Lung (tissue), 11 donors: ENCODE measurements at regions not wholly inside any gene's neighbourhood (a gene's known extent, or its start where the extent isn't known, plus 50 kb on each side); places are given as distances from the start of the nearest gene placed in this dataset.

ENCODE experiments used
- ATAC-seq: fragments of 200-7000 bp; cut with Tn5 transposase; one replicate; pipeline ENCODE4 v1.9.1; 2020; ENCODE audit warnings: moderate number of reproducible peaks; ENCODE audit not compliant: insufficient read depth, low FRiP score
- DNase-seq, 3 donors: peaks; one replicate each; pipeline ENCODE4 v3.0.0-alpha.2; 2013 to 2017
- H3K27ac ChIP-seq, 2 donors: one replicate each; pipeline ENCODE4 v1.5.1; 2013; ENCODE audit warnings: mild to moderate bottlenecking in 2 of 2, moderate library complexity in 2 of 2, control low read depth in 1 of 2, inconsistent platforms in 1 of 2, low read depth in 1 of 2, low read length in 1 of 2
- H3K27me3 ChIP-seq, 3 donors: one replicate each; pipeline ENCODE4 v1.5.1; 2013; ENCODE audit warnings: low read length in 2 of 3; ENCODE audit not compliant: control insufficient read depth in 3 of 3, insufficient read depth in 3 of 3
- H3K36me3 ChIP-seq, 4 donors: one replicate each; pipeline ENCODE4 v1.5.1; 2013; ENCODE audit warnings: low read length in 4 of 4, mild to moderate bottlenecking in 1 of 4, moderate library complexity in 1 of 4; ENCODE audit not compliant: control insufficient read depth in 4 of 4, insufficient read depth in 4 of 4
- H3K4me1 ChIP-seq, 5 donors: one replicate each; pipeline ENCODE4 v1.5.1; 2013; ENCODE audit warnings: low read length in 5 of 5, mild to moderate bottlenecking in 2 of 5, moderate library complexity in 1 of 5; ENCODE audit not compliant: control insufficient read depth in 5 of 5, insufficient read depth in 5 of 5
- H3K4me3 ChIP-seq: one replicate; pipeline ENCODE4 v1.5.1; 2013; ENCODE audit warnings: mild to moderate bottlenecking, control low read depth, moderate library complexity
- H3K9ac ChIP-seq, 2 donors: one replicate each; pipeline ENCODE4 v1.5.1; 2013; ENCODE audit warnings: low read length in 2 of 2, control low read depth in 1 of 2; ENCODE audit not compliant: insufficient read depth in 1 of 2
- H3K9me3 ChIP-seq, 4 donors: one replicate each; pipeline ENCODE4 v1.5.1; 2013; ENCODE audit warnings: low read length in 3 of 4, mild to moderate bottlenecking in 1 of 4, moderate library complexity in 1 of 4; ENCODE audit not compliant: control insufficient read depth in 4 of 4, insufficient read depth in 3 of 4
- WGBS, 2 donors: extraction: QIAGEN DNeasy Blood & Tissue Kit; methylation state at CpG; one replicate each; pipeline ENCODE4 v1.1.7; 2013; 5-methylcytosine and 5-hydroxymethylcytosine counted together
- TF ChIP-seq, protein P1 (sequence below): IDR thresholded peaks from 2 replicates; pipeline ENCODE4 v1.5.1; 2012; ENCODE audit warnings: mild to moderate bottlenecking; ENCODE audit errors: control extremely low read depth, extremely low read depth
- donor health status: control.
- donor health status: control.
- donor health status: Bipolar disorder and iron deficiency.
- donor health status: healthy.
- donor health status: DM: yes; HTN: yes; CAD: no.

- Histone ChIP-seq H3K36me3 (no peaks in the 10 kb centered on the region), H3K9ac (no peak overlapping the region), H3K4me3 (no peak overlapping the region), H3K27ac (no peak overlapping the region), H3K9me3 (no peaks in the 10 kb centered on the region), H3K27me3 (no peaks in the 10 kb centered on the region), H3K4me1 (no peaks in the 10 kb centered on the region)
- DNase-seq (no peak), ATAC-seq (no peak)
- whole genome bisulfite sequencing, 2 donors, result 91 to 92% methylated on average over 3 of the region's 3 CpGs
- TF ChIP-seq, protein P1, sequence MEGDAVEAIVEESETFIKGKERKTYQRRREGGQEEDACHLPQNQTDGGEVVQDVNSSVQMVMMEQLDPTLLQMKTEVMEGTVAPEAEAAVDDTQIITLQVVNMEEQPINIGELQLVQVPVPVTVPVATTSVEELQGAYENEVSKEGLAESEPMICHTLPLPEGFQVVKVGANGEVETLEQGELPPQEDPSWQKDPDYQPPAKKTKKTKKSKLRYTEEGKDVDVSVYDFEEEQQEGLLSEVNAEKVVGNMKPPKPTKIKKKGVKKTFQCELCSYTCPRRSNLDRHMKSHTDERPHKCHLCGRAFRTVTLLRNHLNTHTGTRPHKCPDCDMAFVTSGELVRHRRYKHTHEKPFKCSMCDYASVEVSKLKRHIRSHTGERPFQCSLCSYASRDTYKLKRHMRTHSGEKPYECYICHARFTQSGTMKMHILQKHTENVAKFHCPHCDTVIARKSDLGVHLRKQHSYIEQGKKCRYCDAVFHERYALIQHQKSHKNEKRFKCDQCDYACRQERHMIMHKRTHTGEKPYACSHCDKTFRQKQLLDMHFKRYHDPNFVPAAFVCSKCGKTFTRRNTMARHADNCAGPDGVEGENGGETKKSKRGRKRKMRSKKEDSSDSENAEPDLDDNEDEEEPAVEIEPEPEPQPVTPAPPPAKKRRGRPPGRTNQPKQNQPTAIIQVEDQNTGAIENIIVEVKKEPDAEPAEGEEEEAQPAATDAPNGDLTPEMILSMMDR, result no peak
Observed at GRCh38 chr9:115226152-115226551, 108.2 kb upstream of the TNC start.

GRCh38 chr9:115229496-115229895 lies 111.5 kb upstream of the TNC start:
- H3K36me3 ChIP-seq, result no peaks in the 10 kb centered on the region
- H3K4me3 ChIP-seq, result no peak overlapping the region
- no peak overlapping the region for H3K27ac ChIP-seq
- no peaks in the 10 kb centered on the region for H3K4me1 ChIP-seq
- H3K9me3 ChIP-seq, result no peaks in the 10 kb centered on the region
- TF ChIP-seq, protein P1, result no peak
- no peak overlapping the region for H3K9ac ChIP-seq
- WGBS, 2 donors, result 80 to 86% methylated on average over 2 of the region's 2 CpGs
- no peak for DNase-seq
- no peak for ATAC-seq
- H3K27me3 ChIP-seq, result no peaks in the 10 kb centered on the region

- Histone ChIP-seq H3K4me3 (no peak overlapping the region), H3K4me1 (no peaks in the 10 kb centered on the region), H3K9ac (no peak overlapping the region), H3K27me3 (no peaks in the 10 kb centered on the region), H3K9me3 (no peaks in the 10 kb centered on the region), H3K27ac (no peak overlapping the region), H3K36me3 (no peaks in the 10 kb centered on the region)
- ATAC-seq, result no peak
- TF ChIP-seq, protein P1, result no peak
- DNase-seq, result no peak
- 87 to 90% methylated on average over 3 of the region's 3 CpGs for WGBS, 2 donors
Observed at GRCh38 chr9:115230924-115231515, 113.1 kb upstream of the TNC start.

GRCh38 chr9:115232181-115232774 lies 114.3 kb upstream of the TNC start:
- no peak for ATAC-seq
- H3K4me3 ChIP-seq, result no peak overlapping the region
- H3K9ac ChIP-seq, result no peak overlapping the region
- TF ChIP-seq, protein P1, result no peak
- DNase-seq, result no peak
- peaks cover 0 to 2% (median 0%) of the 10 kb centered on the region in 4 donors for H3K9me3 ChIP-seq
- H3K36me3 ChIP-seq, result no peaks in the 10 kb centered on the region
- H3K4me1 ChIP-seq, result no peaks in the 10 kb centered on the region
- H3K27me3 ChIP-seq, result no peaks in the 10 kb centered on the region
- no peak overlapping the region for H3K27ac ChIP-seq
